PFSK-1 (cell line): ENCODE measurements at regions not wholly inside any gene's neighbourhood (a gene's known extent, or its start where the extent isn't known, plus 50 kb on each side); places are given as distances from the start of the nearest gene placed in this dataset.

ENCODE experiments used
- FOXP2 ChIP-seq: optimal IDR thresholded peaks from 2 replicates; pipeline ENCODE3; 2011; ENCODE audit warnings: borderline replicate concordance, control low read depth, inconsistent platforms; ENCODE audit not compliant: insufficient read depth; ENCODE audit errors: extremely low read length, extremely low read depth
- POLR2AphosphoS5 ChIP-seq: IDR thresholded peaks from 2 replicates; pipeline ENCODE4 v1.6.1; 2012; ENCODE audit warnings: low read depth, mild to moderate bottlenecking, control low read depth, low read length, moderate library complexity
- SIN3A ChIP-seq: IDR thresholded peaks from 2 replicates; pipeline ENCODE4 v1.6.1; 2012; ENCODE audit warnings: mild to moderate bottlenecking, low read length, moderate library complexity, borderline replicate concordance; ENCODE audit not compliant: insufficient read depth
- TAF1 ChIP-seq: IDR thresholded peaks from 2 replicates; pipeline ENCODE4 v1.6.1; 2012; ENCODE audit warnings: low read length, control low read depth, borderline replicate concordance; ENCODE audit not compliant: insufficient read depth
- TF ChIP-seq, protein P1 (sequence below), 2 experiments: IDR thresholded peaks; 2 replicates each; pipeline versions ENCODE4 v1.6.1 to v1.8.0; 2011 to 2012; ENCODE audit warnings: low read depth in 2 of 2, low read length in 2 of 2, control low read depth in 1 of 2, inconsistent platforms in 1 of 2, mild to moderate bottlenecking in 1 of 2, moderate library complexity in 1 of 2; ENCODE audit not compliant: insufficient read depth in 1 of 2

DNA sequence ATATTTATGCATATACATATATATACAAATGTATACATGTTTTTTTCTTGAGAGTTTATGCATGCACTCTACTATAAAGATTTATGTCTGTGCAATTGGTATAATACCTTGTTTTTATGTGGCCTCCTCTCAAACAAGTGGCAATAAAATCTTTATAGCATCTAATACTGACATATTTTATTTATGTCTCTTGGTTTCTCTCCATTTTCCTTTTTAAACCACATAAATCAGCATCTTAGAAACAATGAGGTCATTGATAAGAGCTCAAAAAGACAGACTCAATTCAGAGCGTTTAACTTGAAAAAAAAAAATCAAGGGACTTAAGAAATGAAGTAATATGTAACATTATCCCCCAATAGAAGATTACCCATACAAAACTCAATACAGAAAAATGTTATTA, 1442.2 kb upstream of the ALCAM start:
- no peak for TF ChIP-seq TAF1
- TF ChIP-seq SIN3A = no peak
- no peak for TF ChIP-seq FOXP2
- no peak for TF ChIP-seq POLR2AphosphoS5
- TF ChIP-seq, protein P1, sequence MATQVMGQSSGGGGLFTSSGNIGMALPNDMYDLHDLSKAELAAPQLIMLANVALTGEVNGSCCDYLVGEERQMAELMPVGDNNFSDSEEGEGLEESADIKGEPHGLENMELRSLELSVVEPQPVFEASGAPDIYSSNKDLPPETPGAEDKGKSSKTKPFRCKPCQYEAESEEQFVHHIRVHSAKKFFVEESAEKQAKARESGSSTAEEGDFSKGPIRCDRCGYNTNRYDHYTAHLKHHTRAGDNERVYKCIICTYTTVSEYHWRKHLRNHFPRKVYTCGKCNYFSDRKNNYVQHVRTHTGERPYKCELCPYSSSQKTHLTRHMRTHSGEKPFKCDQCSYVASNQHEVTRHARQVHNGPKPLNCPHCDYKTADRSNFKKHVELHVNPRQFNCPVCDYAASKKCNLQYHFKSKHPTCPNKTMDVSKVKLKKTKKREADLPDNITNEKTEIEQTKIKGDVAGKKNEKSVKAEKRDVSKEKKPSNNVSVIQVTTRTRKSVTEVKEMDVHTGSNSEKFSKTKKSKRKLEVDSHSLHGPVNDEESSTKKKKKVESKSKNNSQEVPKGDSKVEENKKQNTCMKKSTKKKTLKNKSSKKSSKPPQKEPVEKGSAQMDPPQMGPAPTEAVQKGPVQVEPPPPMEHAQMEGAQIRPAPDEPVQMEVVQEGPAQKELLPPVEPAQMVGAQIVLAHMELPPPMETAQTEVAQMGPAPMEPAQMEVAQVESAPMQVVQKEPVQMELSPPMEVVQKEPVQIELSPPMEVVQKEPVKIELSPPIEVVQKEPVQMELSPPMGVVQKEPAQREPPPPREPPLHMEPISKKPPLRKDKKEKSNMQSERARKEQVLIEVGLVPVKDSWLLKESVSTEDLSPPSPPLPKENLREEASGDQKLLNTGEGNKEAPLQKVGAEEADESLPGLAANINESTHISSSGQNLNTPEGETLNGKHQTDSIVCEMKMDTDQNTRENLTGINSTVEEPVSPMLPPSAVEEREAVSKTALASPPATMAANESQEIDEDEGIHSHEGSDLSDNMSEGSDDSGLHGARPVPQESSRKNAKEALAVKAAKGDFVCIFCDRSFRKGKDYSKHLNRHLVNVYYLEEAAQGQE (IDR thresholded peaks at IDR 0.05; ENCODE audit: insufficient read depth in 1 of 2, low read depth in 2 of 2, low read length in 2 of 2) = no peak

- TF ChIP-seq SIN3A (no peak), TAF1 (no peak), POLR2AphosphoS5 (no peak), FOXP2 (no peak)
- TF ChIP-seq, protein P1 (IDR thresholded peaks at IDR 0.05; ENCODE audit: insufficient read depth in 1 of 2, low read depth in 2 of 2, low read length in 2 of 2) = no peak
Observed at GRCh38 chr3:103926936-103927335, 1439.8 kb upstream of the ALCAM start.

DNA sequence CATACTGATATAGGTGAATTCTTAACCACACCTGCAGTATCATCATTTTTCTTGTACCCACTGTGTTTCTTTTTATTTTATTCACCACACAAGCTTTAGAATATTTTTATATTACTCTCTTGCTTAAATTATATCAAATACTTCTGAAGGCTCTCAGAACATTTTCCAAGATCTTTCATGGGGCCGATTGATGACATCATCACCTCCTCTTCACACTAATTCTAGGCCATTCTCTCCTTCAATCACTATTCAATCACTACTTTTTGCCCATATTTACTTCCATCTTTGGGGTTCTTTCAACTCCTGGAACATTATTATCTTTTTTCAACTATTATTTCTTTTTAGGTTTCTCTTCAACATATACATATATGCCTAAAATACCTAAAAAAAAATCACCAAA, 1438.8 kb upstream of the ALCAM start:
- no peak for TF ChIP-seq POLR2AphosphoS5
- no peak for TF ChIP-seq FOXP2
- no peak for TF ChIP-seq TAF1
- TF ChIP-seq, protein P1 (IDR thresholded peaks at IDR 0.05; ENCODE audit: insufficient read depth in 1 of 2, low read depth in 2 of 2, low read length in 2 of 2) = no peak
- TF ChIP-seq SIN3A = no peak

- TF ChIP-seq TAF1 = no peak
- TF ChIP-seq POLR2AphosphoS5 = no peak
- TF ChIP-seq FOXP2 = no peak
- TF ChIP-seq, protein P1 (IDR thresholded peaks at IDR 0.05; ENCODE audit: insufficient read depth in 1 of 2, low read depth in 2 of 2, low read length in 2 of 2) = no peak
- no peak for TF ChIP-seq SIN3A
Observed at GRCh38 chr3:103937094-103937493, 1429.6 kb upstream of the ALCAM start.

DNA sequence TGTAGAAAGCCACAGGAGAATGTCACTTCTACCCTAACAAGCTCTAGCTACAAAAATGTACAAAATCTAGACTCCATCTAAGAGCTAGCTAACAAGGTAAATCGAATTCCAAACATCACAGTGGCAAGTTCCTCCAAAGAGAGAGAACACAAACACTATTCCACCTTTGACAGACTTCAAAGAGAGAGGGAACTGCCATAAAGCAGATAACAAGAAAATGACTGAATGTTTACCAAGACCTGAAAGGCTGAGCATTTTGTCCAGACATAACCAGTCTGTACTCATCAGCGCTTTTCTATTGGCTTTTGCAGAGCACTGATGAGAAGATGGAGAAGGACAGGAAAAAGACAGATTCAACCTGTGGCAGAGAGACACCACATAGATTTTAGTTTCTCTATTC, 1419.6 kb upstream of the ALCAM start:
- no peak for TF ChIP-seq TAF1
